SK-N-SH treated with all-trans-retinoic acid at 6 μM for 48 hours (cell line): ENCODE measurements at regions not wholly inside any gene's neighbourhood (a gene's known extent, or its start where the extent isn't known, plus 50 kb on each side); places are given as distances from the start of the nearest gene placed in this dataset.

ENCODE experiments used
- OSR1 ChIP-seq: fragments of 250-450 bp; sonication (Bioruptor Pico); IDR thresholded peaks from 2 replicates; pipeline ENCODE4 v1.8.0; 2022; ENCODE audit warnings: moderate library complexity, mild to moderate bottlenecking, inconsistent platforms
- PATZ1 ChIP-seq: fragments of 250-450 bp; sonication (Bioruptor Pico); IDR thresholded peaks from 2 replicates; pipeline ENCODE4 v1.8.0; 2020; ENCODE audit warnings: mild to moderate bottlenecking, moderate library complexity, borderline replicate concordance
- POU6F1 ChIP-seq: fragments of 250-450 bp; sonication (Bioruptor Pico); IDR thresholded peaks from 2 replicates; pipeline ENCODE4 v1.8.0; 2021; ENCODE audit warnings: low read depth, mild to moderate bottlenecking, moderate library complexity, borderline replicate concordance
- RARB ChIP-seq: fragments of 250-450 bp; sonication (Bioruptor Pico); IDR thresholded peaks from 2 replicates; pipeline ENCODE4 v1.8.0; 2021; ENCODE audit warnings: mild to moderate bottlenecking, moderate library complexity
- SNAI2 ChIP-seq: fragments of 250-450 bp; sonication (Bioruptor Pico); IDR thresholded peaks from 2 replicates; pipeline ENCODE4 v1.5.0; 2020; ENCODE audit warnings: mild to moderate bottlenecking, moderate library complexity
- ZFP3 ChIP-seq: fragments of 250-450 bp; sonication (Bioruptor Pico); IDR thresholded peaks from 2 replicates; pipeline ENCODE4 v1.5.0; 2020; ENCODE audit warnings: mild to moderate bottlenecking, moderate library complexity
- ZFP30 ChIP-seq: fragments of 450-650 bp; formaldehyde crosslinking; IDR thresholded peaks from 2 replicates; pipeline ENCODE4 v1.5.0; 2022; ENCODE audit warnings: mild to moderate bottlenecking, moderate library complexity
- ZNF565 ChIP-seq: fragments of 450-650 bp; formaldehyde crosslinking; conservative IDR thresholded peaks from 2 replicates; pipeline ENCODE4 v1.5.0; 2020; ENCODE audit warnings: low read depth, mild to moderate bottlenecking, moderate library complexity
- TF ChIP-seq, protein P1 (sequence below): fragments of 250-450 bp; sonication (Bioruptor Pico); IDR thresholded peaks from 2 replicates; pipeline ENCODE4 v1.5.1; 2020; ENCODE audit warnings: low read depth, mild to moderate bottlenecking, moderate library complexity
- TF ChIP-seq, protein P2 (sequence below): fragments of 250-450 bp; sonication (Bioruptor Pico); IDR thresholded peaks from 2 replicates; pipeline ENCODE4 v1.5.0; 2020; ENCODE audit warnings: mild to moderate bottlenecking, moderate library complexity

GRCh38 chrX:69025802-69026301 lies 139.4 kb downstream of the PJA1 start:
- TF ChIP-seq ZNF565 (CRISPR knock-in tag) (no peak), RARB (no peak), POU6F1 (no peak), SNAI2 (no peak), OSR1 (CRISPR knock-in tag) (no peak), ZFP30 (CRISPR knock-in tag) (no peak), ZFP3 (CRISPR knock-in tag) (no peak), PATZ1 (CRISPR knock-in tag) (no peak)
- TF ChIP-seq, protein P1, sequence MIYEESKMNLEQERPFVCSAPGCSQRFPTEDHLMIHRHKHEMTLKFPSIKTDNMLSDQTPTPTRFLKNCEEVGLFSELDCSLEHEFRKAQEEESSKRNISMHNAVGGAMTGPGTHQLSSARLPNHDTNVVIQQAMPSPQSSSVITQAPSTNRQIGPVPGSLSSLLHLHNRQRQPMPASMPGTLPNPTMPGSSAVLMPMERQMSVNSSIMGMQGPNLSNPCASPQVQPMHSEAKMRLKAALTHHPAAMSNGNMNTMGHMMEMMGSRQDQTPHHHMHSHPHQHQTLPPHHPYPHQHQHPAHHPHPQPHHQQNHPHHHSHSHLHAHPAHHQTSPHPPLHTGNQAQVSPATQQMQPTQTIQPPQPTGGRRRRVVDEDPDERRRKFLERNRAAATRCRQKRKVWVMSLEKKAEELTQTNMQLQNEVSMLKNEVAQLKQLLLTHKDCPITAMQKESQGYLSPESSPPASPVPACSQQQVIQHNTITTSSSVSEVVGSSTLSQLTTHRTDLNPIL (CRISPR knock-in tag): no peak
- TF ChIP-seq, protein P2, sequence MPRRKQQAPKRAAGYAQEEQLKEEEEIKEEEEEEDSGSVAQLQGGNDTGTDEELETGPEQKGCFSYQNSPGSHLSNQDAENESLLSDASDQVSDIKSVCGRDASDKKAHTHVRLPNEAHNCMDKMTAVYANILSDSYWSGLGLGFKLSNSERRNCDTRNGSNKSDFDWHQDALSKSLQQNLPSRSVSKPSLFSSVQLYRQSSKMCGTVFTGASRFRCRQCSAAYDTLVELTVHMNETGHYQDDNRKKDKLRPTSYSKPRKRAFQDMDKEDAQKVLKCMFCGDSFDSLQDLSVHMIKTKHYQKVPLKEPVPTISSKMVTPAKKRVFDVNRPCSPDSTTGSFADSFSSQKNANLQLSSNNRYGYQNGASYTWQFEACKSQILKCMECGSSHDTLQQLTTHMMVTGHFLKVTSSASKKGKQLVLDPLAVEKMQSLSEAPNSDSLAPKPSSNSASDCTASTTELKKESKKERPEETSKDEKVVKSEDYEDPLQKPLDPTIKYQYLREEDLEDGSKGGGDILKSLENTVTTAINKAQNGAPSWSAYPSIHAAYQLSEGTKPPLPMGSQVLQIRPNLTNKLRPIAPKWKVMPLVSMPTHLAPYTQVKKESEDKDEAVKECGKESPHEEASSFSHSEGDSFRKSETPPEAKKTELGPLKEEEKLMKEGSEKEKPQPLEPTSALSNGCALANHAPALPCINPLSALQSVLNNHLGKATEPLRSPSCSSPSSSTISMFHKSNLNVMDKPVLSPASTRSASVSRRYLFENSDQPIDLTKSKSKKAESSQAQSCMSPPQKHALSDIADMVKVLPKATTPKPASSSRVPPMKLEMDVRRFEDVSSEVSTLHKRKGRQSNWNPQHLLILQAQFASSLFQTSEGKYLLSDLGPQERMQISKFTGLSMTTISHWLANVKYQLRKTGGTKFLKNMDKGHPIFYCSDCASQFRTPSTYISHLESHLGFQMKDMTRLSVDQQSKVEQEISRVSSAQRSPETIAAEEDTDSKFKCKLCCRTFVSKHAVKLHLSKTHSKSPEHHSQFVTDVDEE: no peak
